Prostate gland (tissue), 2 donors: ENCODE measurements at regions not wholly inside any gene's neighbourhood (a gene's known extent, or its start where the extent isn't known, plus 50 kb on each side); places are given as distances from the start of the nearest gene placed in this dataset.

ENCODE experiments used
- DNase-seq: peaks from one replicate; pipeline ENCODE4 v3.0.0-alpha.2; 2019; ENCODE audit warnings: low spot score
- H3K27ac ChIP-seq, 2 donors: fragments of 200-600 bp; sonication (generic); 2 replicates each; pipeline ENCODE4 v1.5.1; 2017 to 2019
- H3K27me3 ChIP-seq: fragments of 200-600 bp; sonication (generic); replicated peaks from 2 replicates; pipeline ENCODE4 v1.5.1; 2019; ENCODE audit not compliant: insufficient read depth
- H3K36me3 ChIP-seq, 2 donors: fragments of 200-600 bp; sonication (generic); 1 replicate in 1 of 2; 2 replicates in 1 of 2; pipeline versions ENCODE4 v1.5.1 to v1.8.1; 2017 to 2019
- H3K4me1 ChIP-seq: fragments of 200-600 bp; sonication (generic); replicated peaks from 2 replicates; pipeline ENCODE4 v1.5.1; 2019
- H3K4me3 ChIP-seq, 2 donors: fragments of 200-600 bp; sonication (generic); 2 replicates each; pipeline ENCODE4 v1.5.1; 2017 to 2019
- H3K9me3 ChIP-seq: fragments of 200-600 bp; sonication (generic); 2 replicates; pipeline ENCODE4 v1.5.1; 2017
- CTCF ChIP-seq, 4 experiments: fragments of 200-600 bp in 2 of 4; fragments of 450-650 bp in 2 of 4; sonication (generic) in 2 of 4; IDR thresholded peaks; 1 replicate in 3 of 4; 2 replicates in 1 of 4; pipeline ENCODE4 v1.5.1; 2016 to 2019; ENCODE audit warnings: antibody characterized with exemption in 4 of 4, mild to moderate bottlenecking in 2 of 4, moderate library complexity in 2 of 4
- POLR2A ChIP-seq: fragments of 450-650 bp; IDR thresholded peaks from one replicate; pipeline ENCODE4 v1.6.1; 2016; ENCODE audit warnings: antibody characterized with exemption, mild to moderate bottlenecking
- POLR2AphosphoS5 ChIP-seq: sonication (generic); formaldehyde crosslinking; IDR thresholded peaks from one replicate; pipeline ENCODE4 v1.6.1; 2017; ENCODE audit warnings: antibody characterized with exemption
- WGBS: methylation state at CpG from one replicate; pipeline ENCODE4 v1.1.5; 2018; 5-methylcytosine and 5-hydroxymethylcytosine counted together
- intact Hi-C: fragments of 100-400 bp; cut with DNase I; formaldehyde crosslinking; loops from one replicate; pipeline ENCODE4 v1.14.2; 2022

- H3K27ac ChIP-seq = no peak overlapping the region
- TF ChIP-seq POLR2AphosphoS5 = no peak
- TF ChIP-seq POLR2A = no peak
- no peak for TF ChIP-seq CTCF (IDR thresholded peaks at IDR 0.05)
- no peaks in the 10 kb centered on the region for H3K4me1 ChIP-seq
- H3K36me3 ChIP-seq = no peaks in the 10 kb centered on the region
- intact Hi-C loops = no loop called here
- H3K4me3 ChIP-seq = no peak overlapping the region
- 86% methylated on average over 4 of the region's 4 CpGs for WGBS
- no peaks in the 10 kb centered on the region for H3K9me3 ChIP-seq
- DNase-seq = no peak
- no peaks in the 10 kb centered on the region for H3K27me3 ChIP-seq
Measured at GRCh38 chr18:73752546-73752945, 395.1 kb downstream of the FBXO15 start.

GRCh38 chr18:73750052-73750451 lies 397.6 kb downstream of the FBXO15 start:
- WGBS = 92% methylated on average over 5 of the region's 5 CpGs
- H3K4me3 ChIP-seq = no peak overlapping the region
- H3K36me3 ChIP-seq = no peaks in the 10 kb centered on the region
- H3K9me3 ChIP-seq = no peaks in the 10 kb centered on the region
- TF ChIP-seq POLR2A (no peak), CTCF (IDR thresholded peaks at IDR 0.05) (no peak), POLR2AphosphoS5 (no peak)
- H3K27me3 ChIP-seq = no peaks in the 10 kb centered on the region
- DNase-seq = no peak
- H3K27ac ChIP-seq = no peak overlapping the region
- H3K4me1 ChIP-seq = no peaks in the 10 kb centered on the region
- intact Hi-C loops = no loop called here

- H3K4me3 ChIP-seq = no peak overlapping the region
- no peak for DNase-seq
- intact Hi-C loops = no loop called here
Measured at GRCh38 chr18:73749304-73749703, 398.3 kb downstream of the FBXO15 start.

GRCh38 chr18:73748731-73749130 lies 398.9 kb downstream of the FBXO15 start:
- 73% methylated on average over 4 of the region's 4 CpGs for WGBS
- H3K9me3 ChIP-seq = no peaks in the 10 kb centered on the region

More at GRCh38 chr18:73749304-73749703, 398.3 kb downstream of the FBXO15 start:
- 78% methylated on average over 2 of the region's 2 CpGs for WGBS
- H3K9me3 ChIP-seq = no peaks in the 10 kb centered on the region
- no peaks in the 10 kb centered on the region for H3K27me3 ChIP-seq
- no peaks in the 10 kb centered on the region for H3K36me3 ChIP-seq
- H3K4me1 ChIP-seq = no peaks in the 10 kb centered on the region
- H3K27ac ChIP-seq = no peak overlapping the region
- TF ChIP-seq CTCF (IDR thresholded peaks at IDR 0.05) (no peak), POLR2A (no peak), POLR2AphosphoS5 (no peak)

More at GRCh38 chr18:73748731-73749130, 398.9 kb downstream of the FBXO15 start:
- TF ChIP-seq CTCF (IDR thresholded peaks at IDR 0.05) = no peak
- TF ChIP-seq POLR2A = no peak
- no peak for TF ChIP-seq POLR2AphosphoS5
- DNase-seq = no peak
- no peaks in the 10 kb centered on the region for H3K4me1 ChIP-seq
- H3K4me3 ChIP-seq = no peak overlapping the region
- no peak overlapping the region for H3K27ac ChIP-seq
- no peaks in the 10 kb centered on the region for H3K36me3 ChIP-seq
- no peaks in the 10 kb centered on the region for H3K27me3 ChIP-seq
- intact Hi-C loops = no loop called here
